ENCODE measurements at regions not wholly inside any gene's neighbourhood (a gene's known extent, or its start where the extent isn't known, plus 50 kb on each side); places are given as distances from the start of the nearest gene placed in this dataset.

DNA sequence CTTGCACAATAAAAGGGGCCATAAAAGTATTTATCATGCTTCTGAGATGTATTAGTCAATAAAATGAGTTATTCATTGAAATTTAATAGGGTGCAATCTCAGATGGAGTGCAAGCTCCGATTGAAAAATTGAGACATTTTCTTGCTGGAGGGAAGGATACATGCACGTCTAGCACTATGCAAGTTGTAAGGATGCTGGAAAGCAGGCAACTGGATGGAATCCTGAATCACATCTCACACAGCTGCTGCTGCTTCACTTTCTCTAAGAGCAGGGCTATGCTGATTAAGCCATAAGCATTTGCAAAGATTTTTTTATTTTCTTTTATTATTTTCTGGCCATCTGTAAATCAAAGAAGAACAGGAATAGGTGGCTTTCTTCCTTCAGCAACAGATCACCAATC is 308.8 kb upstream of the EPHA7 start:
- TF ChIP-seq, protein P1, sequence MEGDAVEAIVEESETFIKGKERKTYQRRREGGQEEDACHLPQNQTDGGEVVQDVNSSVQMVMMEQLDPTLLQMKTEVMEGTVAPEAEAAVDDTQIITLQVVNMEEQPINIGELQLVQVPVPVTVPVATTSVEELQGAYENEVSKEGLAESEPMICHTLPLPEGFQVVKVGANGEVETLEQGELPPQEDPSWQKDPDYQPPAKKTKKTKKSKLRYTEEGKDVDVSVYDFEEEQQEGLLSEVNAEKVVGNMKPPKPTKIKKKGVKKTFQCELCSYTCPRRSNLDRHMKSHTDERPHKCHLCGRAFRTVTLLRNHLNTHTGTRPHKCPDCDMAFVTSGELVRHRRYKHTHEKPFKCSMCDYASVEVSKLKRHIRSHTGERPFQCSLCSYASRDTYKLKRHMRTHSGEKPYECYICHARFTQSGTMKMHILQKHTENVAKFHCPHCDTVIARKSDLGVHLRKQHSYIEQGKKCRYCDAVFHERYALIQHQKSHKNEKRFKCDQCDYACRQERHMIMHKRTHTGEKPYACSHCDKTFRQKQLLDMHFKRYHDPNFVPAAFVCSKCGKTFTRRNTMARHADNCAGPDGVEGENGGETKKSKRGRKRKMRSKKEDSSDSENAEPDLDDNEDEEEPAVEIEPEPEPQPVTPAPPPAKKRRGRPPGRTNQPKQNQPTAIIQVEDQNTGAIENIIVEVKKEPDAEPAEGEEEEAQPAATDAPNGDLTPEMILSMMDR (optimal IDR thresholded peaks at IDR 0.05 in 1 of 3, IDR thresholded peaks at IDR 0.05 in 1 of 3, conservative IDR thresholded peaks at IDR 0.05 in 1 of 3; ENCODE audit: extremely low read depth in 1 of 3, insufficient read depth in 2 of 3, low read length in 3 of 3): no peak
- TF ChIP-seq EZH2 (IDR thresholded peaks at IDR 0.05; ENCODE audit: low read length): no peak
